ENCODE measurements at regions not wholly inside any gene's neighbourhood (a gene's known extent, or its start where the extent isn't known, plus 50 kb on each side); places are given as distances from the start of the nearest gene placed in this dataset.

- TF ChIP-seq SOX13 (IDR thresholded peaks at IDR 0.05), result no peak
- 0 out of 4 replicates have a peak, but pooled peaks of 1 of the 2 experiments have one; percentile 13 for TF ChIP-seq SOX13 (CRISPR knock-in tag; conservative IDR thresholded peaks at IDR 0.05 in 1 of 2, IDR thresholded peaks at IDR 0.05 in 1 of 2)
- TF ChIP-seq, protein P1, sequence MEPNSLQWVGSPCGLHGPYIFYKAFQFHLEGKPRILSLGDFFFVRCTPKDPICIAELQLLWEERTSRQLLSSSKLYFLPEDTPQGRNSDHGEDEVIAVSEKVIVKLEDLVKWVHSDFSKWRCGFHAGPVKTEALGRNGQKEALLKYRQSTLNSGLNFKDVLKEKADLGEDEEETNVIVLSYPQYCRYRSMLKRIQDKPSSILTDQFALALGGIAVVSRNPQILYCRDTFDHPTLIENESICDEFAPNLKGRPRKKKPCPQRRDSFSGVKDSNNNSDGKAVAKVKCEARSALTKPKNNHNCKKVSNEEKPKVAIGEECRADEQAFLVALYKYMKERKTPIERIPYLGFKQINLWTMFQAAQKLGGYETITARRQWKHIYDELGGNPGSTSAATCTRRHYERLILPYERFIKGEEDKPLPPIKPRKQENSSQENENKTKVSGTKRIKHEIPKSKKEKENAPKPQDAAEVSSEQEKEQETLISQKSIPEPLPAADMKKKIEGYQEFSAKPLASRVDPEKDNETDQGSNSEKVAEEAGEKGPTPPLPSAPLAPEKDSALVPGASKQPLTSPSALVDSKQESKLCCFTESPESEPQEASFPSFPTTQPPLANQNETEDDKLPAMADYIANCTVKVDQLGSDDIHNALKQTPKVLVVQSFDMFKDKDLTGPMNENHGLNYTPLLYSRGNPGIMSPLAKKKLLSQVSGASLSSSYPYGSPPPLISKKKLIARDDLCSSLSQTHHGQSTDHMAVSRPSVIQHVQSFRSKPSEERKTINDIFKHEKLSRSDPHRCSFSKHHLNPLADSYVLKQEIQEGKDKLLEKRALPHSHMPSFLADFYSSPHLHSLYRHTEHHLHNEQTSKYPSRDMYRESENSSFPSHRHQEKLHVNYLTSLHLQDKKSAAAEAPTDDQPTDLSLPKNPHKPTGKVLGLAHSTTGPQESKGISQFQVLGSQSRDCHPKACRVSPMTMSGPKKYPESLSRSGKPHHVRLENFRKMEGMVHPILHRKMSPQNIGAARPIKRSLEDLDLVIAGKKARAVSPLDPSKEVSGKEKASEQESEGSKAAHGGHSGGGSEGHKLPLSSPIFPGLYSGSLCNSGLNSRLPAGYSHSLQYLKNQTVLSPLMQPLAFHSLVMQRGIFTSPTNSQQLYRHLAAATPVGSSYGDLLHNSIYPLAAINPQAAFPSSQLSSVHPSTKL (CRISPR knock-in tag; IDR thresholded peaks at IDR 0.05), result peak; percentile 21; the same call in 1 of the 2 replicates
- peak; percentile 93 for TF ChIP-seq BCL6 (CRISPR knock-in tag; IDR thresholded peaks at IDR 0.05)
Measured at GRCh38 chr4:43369036-43369594, 476.6 kb downstream of the GRXCR1 start (continued).

DNA sequence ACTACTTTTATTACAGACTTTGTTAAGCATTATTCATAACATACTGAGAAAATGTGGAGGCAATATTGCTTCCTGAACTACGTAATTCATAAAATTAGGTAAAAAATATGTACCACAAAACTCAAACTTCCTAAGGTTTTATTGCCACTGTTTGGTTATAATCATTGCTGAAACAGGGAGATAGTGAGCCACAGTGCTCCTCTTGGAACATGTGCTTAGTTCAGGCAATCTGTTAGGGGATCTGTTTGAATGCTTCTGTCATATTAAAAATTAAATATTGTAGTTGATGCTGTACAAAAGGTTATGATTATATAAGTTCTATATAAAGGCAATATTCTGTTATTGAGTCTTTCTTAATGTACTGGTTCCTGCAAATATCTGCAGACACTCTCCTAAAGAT is 480.7 kb downstream of the GRXCR1 start:
- in situ Hi-C loops (cut with HindIII; ENCODE audit: extremely low pct_ligation_motif_present, low pct_unique_long_range_greater_than_20kb) (no loop called here), intact Hi-C loops (cut with micrococcal nuclease; ENCODE audit: unreplicated experiment) (no loop called here)
- Histone ChIP-seq H3K4me1 (ENCODE audit: insufficient read depth, low read length) (peaks cover 9% of the 10 kb centered on the region), H3K79me2 (ENCODE audit: insufficient read depth, low read length) (no peaks in the 10 kb centered on the region), H3K4me2 (ENCODE audit: low read depth, low read length) (no peak overlapping the region), H4K20me1 (ENCODE audit: insufficient read depth, low read length) (no peaks in the 10 kb centered on the region), H2AFZ (ENCODE audit: low read length) (no peak overlapping the region), H3K27me3 (ENCODE audit: control insufficient read depth in 1 of 2, insufficient read depth in 2 of 2, low read length in 2 of 2) (no peaks in the 10 kb centered on the region), H3K4me3 (replicated peaks in 1 of 3; ENCODE audit: insufficient read depth in 1 of 3, low read depth in 2 of 3, low read length in 3 of 3) (no peak overlapping the region), H3K9me3 (ENCODE audit: low read length) (peaks cover 8% of the 10 kb centered on the region; the same call in 1 of the 2 replicates), H3K27ac (ENCODE audit: extremely low read length, insufficient read depth, low read length) (no peak overlapping the region), H3K9ac (ENCODE audit: insufficient read depth, low read depth, low read length) (no peak overlapping the region), H3K36me3 (replicated peaks in 1 of 2; ENCODE audit: control insufficient read depth in 1 of 2, insufficient read depth in 2 of 2, low read length in 2 of 2) (no peaks in the 10 kb centered on the region)
- POLR2A ChIA-PET, result no interaction called here
- CTCF ChIA-PET (ENCODE audit: low intra/inter-chr PET ratio, low total read pairs), result no interaction called here
- ATAC-seq (no peak), DNase-seq (ENCODE audit: low spot score) (no peak), FAIRE-seq (no peak)
- 57% methylated on average over 1 of the region's 1 CpG for WGBS (ENCODE audit: low lambda C conversion rate)
- no peak for TF ChIP-seq SNAPC2 (CRISPR knock-in tag; IDR thresholded peaks at IDR 0.05)
- TF ChIP-seq ZSCAN25 (CRISPR knock-in tag; IDR thresholded peaks at IDR 0.05), result no peak
- no peak for TF ChIP-seq ZNF264 (CRISPR knock-in tag; IDR thresholded peaks at IDR 0.05)
- no peak for TF ChIP-seq ZNF609 (CRISPR knock-in tag; IDR thresholded peaks at IDR 0.05; ENCODE audit: borderline replicate concordance)
- TF ChIP-seq HMG20A (CRISPR knock-in tag; IDR thresholded peaks at IDR 0.05; ENCODE audit: borderline replicate concordance), result no peak
- no peak for TF ChIP-seq GABPB1 (CRISPR knock-in tag; IDR thresholded peaks at IDR 0.05)
- no peak for TF ChIP-seq ZNF556 (CRISPR knock-in tag; IDR thresholded peaks at IDR 0.05; ENCODE audit: borderline replicate concordance)
- no peak for TF ChIP-seq ZNF335 (CRISPR knock-in tag; IDR thresholded peaks at IDR 0.05)
- TF ChIP-seq, protein P2, sequence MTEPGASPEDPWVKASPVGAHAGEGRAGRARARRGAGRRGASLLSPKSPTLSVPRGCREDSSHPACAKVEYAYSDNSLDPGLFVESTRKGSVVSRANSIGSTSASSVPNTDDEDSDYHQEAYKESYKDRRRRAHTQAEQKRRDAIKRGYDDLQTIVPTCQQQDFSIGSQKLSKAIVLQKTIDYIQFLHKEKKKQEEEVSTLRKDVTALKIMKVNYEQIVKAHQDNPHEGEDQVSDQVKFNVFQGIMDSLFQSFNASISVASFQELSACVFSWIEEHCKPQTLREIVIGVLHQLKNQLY (CRISPR knock-in tag; IDR thresholded peaks at IDR 0.05), result no peak
- no peak for TF ChIP-seq HDAC2 (CRISPR knock-in tag; IDR thresholded peaks at IDR 0.05)
- TF ChIP-seq MBD4 (IDR thresholded peaks at IDR 0.05; ENCODE audit: borderline replicate concordance, low read length), result no peak
- no TSS peak for BruUV-seq (replicated peaks)

Data from HepG2 (cell line).